T47D (cell line): ENCODE measurements at regions not wholly inside any gene's neighbourhood (a gene's known extent, or its start where the extent isn't known, plus 50 kb on each side); places are given as distances from the start of the nearest gene placed in this dataset.
"Not testable (repeated sequence)": the region's sequence is repeated elsewhere in the genome, so short reads cannot be mapped to it uniquely, and the experiment has no call there.

Experiments used
- DNase-seq, 2 experiments: peaks; one replicate each; pipeline versions ENCODE4 v3.0.0 to v3.0.0-alpha.2; 2011 to 2012; ENCODE audit warnings: low read depth in 1 of 2, low spot score in 1 of 2
- JUND ChIP-seq: IDR thresholded peaks from 2 replicates; pipeline ENCODE4 v1.6.1; 2012; ENCODE audit warnings: low read depth
- in situ Hi-C: cut with HindIII; loops from 2 replicates; pipeline ENCODE4 v1.10.0; 2016; ENCODE audit warnings: low sequenced_read_pairs, low pct_unique_long_range_greater_than_20kb

GRCh38 chrX:153266140-153266539, 55.4 kb downstream of the PNMA6F start:
- in situ Hi-C loops: not testable (repeated sequence)

GRCh38 chrX:153260468-153260867, 61.1 kb downstream of the PNMA6F start:
- in situ Hi-C loops, DNase-seq: not testable (repeated sequence)

More at GRCh38 chrX:153266140-153266539, 55.4 kb downstream of the PNMA6F start:
- not testable (repeated sequence) for DNase-seq

- in situ Hi-C loops, DNase-seq: not testable (repeated sequence)
Observed at GRCh38 chrX:153253239-153253638, 68.3 kb downstream of the PNMA6F start.

GRCh38 chrX:153252378-153253129, 69.0 kb downstream of the PNMA6F start:
- DNase-seq, in situ Hi-C loops: not testable (repeated sequence)

- in situ Hi-C loops, DNase-seq: not testable (repeated sequence)
Observed at GRCh38 chrX:153251952-153252351, 69.6 kb downstream of the PNMA6F start.

GRCh38 chrX:153250762-153251161, 70.8 kb downstream of the PNMA6F start:
- in situ Hi-C loops, DNase-seq: not testable (repeated sequence)

GRCh38 chrX:153245288-153245731, 66.2 kb downstream of the MAGEA1 start:
- peak in 1 of 2 experiments; percentile 55 for DNase-seq
- in situ Hi-C loops: no loop called here
- TF ChIP-seq JUND: no peak

- DNase-seq: no peak
- in situ Hi-C loops: no loop called here
- TF ChIP-seq JUND: no peak
Observed at GRCh38 chrX:153244767-153245166, 65.7 kb downstream of the MAGEA1 start.

GRCh38 chrX:153238361-153238760, 59.3 kb downstream of the MAGEA1 start:
- no peak for TF ChIP-seq JUND
- in situ Hi-C loops: no loop called here
- DNase-seq: no peak
